ENCODE measurements at regions not wholly inside any gene's neighbourhood (a gene's known extent, or its start where the extent isn't known, plus 50 kb on each side); places are given as distances from the start of the nearest gene placed in this dataset.

- no peak for DNase-seq
Measured at GRCh38 chr7:131094685-131095084, 233.0 kb upstream of the MKLN1 start.

DNA sequence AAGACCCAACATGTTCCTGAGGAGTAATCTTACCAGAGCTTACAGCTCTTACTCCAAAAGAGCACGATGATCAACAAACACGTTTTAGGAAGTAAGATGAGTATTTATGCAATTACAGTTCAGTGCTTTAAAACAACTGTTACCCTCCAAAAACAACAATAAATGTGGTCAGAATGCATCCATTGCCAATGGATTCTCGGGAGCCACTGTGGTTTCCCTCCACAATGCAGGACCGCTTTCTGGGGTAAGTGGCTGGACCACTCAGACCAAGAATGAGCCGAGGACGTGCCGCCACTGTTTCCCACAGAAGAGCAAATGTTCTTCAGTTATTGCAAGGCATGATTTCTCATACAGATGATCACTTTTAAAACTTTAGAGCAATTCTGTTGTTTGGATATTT is 232.3 kb upstream of the MKLN1 start:
- no peak for DNase-seq

DNA sequence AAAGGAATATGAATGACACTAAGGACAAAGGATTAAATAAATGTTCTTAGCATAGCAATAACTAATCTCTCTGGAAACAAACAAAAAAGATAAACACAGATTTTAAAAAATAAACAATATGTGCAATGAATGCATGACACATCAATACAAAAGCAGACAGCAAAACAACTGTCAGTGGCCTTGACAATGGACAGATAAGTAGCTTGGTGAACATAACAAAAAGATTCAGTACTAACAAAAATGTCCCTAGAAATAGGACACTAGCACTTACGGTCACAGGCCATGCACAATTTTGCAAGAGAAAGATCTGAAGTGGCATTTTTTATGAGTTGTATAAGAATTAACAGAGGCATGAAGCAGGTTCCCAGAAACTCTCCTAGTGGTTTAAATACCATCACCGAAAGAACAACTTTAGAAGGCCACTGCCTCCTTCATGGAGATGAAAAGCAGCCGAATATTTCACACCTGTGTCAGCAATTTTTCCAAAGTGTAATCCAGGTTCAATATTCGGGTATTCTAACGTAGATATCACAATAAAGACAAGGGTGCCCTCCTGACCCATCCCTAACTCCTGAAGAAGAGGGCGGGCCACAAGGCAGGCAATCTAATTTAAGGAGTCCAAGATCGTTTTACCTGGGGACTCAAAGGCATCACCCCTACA is 231.3 kb upstream of the MKLN1 start:
- no peak for DNase-seq

DNA sequence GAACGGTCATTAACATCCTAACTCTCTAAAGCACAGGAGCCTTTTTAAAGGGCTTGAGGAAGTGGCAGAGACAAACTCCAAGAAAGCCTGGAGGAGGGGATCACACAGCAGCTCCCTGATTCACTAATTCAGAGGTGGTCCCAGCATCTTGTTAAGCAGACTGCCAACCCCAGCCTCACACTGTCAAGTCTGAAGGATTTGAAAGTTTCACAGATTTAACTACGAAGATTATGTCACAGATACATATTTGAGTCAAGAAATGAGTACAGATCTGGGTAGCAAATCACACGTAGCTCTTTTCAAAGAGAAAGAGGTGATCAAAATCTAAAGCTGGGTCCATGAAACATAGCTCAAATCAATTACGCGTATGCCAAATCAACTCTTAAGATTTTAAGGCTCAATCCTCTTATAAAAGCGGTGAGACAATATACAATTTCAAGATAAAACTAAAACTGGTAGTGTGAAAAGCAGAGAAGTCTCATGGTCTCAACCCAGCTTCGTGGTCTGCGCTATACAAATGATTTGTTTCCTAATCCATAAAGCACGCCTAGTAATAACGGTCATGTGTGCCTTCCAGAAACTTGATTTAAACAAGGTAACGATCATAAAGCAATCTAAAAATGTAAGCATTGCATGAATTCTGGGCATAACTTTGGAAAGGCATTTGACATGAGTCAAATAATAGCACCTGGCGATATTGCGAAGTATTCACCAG is 229.9 kb upstream of the MKLN1 start:
- DNase-seq, result no peak

GRCh38 chr7:131098527-131098926 is 229.1 kb upstream of the MKLN1 start:
- DNase-seq, result no peak

DNA sequence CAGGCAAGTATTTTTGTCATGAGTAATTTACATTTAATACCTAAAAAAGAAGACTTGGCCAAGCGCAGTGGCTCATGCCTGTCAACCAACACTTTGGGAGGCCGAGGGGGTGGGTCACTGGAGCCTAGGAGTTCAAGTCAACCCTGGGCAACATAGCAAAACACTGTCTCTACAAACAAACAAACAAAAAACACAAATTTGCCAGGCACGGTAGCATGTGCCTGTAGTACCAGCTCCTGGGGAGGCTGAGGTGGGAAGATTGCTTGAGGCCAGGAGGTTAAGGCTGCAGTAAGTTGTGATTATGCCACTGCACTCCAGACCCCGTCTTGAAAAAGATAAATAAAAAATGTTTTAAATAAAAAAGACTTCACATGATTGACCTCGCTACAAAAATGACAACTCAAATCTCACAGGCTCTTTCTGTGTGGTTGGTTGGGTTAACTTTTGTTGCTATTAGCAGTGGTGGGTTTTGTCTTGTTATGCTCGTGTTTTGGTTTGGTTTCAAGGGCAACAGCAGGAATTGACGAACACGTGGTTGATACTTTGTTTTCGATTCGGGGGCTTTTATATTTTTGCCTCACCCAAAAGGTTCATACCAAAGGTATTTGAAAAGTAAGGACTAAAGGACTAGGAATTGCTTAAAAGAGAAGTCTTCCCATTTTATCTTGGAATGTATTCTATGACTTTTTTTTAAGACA is 227.2 kb upstream of the MKLN1 start:
- DNase-seq, result no peak

- DNase-seq, result no peak
Measured at GRCh38 chr7:131103997-131104396, 223.7 kb upstream of the MKLN1 start.

DNA sequence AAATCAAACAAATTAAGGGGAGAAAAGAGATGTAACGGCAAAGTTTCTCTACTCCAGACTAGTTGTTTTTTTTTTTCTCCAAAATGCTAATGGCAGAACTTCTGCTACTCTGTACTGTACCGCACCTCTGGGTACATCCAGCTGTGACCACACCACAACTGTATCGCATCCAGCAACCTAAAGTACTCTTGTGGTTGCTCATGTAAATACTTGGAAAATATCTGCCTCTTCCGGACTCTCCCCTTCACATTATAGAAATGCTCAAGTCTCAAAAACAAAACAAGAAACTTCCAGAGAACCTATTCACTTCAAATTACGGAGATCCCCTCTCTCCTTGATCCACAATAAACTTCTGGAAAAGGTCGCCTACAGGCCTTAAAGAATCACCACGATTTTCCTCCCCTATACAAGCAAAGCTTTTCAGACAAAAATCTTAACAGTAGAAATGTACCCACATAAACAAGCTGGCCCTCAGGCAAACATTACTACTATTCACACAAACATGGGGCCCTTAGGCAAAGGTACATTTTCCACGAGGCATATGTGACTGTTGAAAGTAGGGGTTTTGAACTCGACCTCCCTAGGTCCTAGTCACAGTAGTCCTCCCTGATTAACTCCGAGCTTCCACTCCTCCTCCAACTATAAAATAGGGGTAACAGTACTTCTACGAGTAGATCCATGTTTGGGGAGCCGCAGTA is 222.9 kb upstream of the MKLN1 start:
- no peak for DNase-seq

DNA sequence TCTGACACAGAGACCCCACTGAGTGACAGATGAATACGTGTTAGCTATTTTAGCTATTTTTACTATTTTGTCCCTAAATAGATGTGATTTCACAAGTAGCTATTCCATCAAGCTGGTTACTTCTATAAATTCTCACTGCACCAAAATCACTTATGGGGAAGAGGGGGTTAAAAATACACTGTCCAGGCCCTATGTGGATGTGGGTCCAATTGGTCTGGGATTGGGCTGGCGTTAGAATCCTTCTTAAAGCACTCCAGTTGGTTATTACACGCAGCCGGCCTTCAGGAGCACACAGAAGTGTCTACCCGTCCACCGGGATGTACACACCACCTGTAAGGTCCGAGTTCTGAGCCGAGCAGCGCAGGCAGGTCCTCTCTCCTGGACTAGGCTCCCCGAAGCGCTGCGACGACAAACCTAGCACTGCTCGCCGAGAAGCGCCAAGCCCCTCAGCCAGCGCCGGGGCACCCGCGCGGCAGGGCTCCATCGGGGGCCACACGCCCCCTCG is 222.3 kb upstream of the MKLN1 start:
- peak in 1 of 2 experiments; percentile 45 for DNase-seq

DNA sequence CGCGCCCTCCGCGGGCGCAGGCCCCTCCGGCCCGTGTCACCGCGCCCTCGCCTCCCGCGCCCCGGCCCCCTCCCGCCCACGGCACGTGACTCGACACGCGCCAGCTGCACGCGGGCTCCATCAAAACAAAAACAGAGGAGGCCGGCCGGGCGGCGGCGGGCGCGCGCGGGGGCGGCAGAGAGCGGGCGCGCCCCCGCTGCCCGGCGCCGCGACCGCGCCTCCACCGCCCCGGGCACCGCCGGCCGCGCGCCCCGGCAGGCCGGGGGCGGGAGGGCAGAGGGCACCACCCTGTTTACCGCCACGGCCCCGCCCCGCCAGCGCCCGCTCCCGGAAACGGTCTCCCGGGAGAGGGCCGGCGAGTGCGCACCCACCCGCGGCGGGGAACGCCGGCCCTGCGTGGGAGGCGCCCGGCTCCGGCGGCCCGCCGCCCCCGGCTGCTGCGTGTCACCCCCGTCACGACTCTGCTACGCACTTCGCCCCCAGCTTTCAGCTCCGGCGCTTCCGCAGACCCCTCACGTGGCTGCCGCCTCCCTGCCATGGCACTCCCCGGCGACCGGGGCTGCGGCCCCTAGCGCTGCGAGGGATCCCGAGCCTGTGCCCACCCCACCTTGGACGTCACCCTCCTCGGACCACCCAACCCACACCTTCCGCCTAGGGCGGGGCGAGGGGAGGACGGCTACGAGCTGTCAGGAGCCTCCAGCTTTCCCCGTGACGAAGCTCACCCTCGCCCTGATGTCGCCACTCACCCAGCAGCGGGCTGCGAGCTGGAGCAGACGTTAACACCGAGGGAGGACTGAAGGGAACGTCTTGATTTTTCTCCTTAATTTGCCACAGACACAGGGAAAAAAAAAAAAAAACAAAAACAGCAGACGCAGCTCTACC is 221.6 kb upstream of the MKLN1 start:
- DNase-seq, result peak; percentile 42 to 73

DNA sequence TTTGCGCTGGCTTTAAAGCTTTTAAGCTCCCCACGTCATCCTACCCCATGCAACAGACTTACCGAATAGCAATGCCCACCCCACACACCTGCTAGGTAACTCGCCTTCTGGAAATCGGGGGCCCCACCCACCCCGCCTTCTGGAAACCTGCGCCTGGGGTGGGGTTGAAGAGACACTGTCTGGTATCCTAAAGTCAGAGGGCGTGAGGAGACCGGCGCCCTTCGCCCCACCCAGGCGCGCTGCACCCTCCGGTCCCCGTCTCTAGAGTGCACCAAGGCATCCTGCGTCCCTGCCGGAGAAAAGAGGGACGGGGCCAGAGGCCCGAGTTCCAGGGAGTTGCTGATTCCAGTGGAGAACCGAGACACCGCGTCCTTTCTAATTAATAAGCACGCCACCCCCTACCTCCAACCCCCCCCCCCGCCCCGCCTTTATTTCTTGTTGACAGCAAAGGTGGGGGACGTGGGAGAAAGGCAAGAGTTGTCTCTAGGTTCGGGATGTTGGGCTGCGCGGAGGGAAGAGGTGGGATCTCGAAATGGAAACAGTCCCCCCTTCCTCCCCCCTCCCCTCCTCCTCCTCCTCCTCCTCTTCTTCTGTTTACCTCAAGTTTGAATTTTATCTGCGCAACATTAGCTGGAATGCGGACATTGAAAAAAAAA is 220.9 kb upstream of the MKLN1 start:
- DNase-seq, result peak; percentile 20 to 60

- DNase-seq, result peak; percentile 48 to 71
Measured at GRCh38 chr7:131107337-131108211, 220.1 kb upstream of the MKLN1 start.

GRCh38 chr7:131108212-131108940 is 219.3 kb upstream of the MKLN1 start:
- no peak for DNase-seq

DNA sequence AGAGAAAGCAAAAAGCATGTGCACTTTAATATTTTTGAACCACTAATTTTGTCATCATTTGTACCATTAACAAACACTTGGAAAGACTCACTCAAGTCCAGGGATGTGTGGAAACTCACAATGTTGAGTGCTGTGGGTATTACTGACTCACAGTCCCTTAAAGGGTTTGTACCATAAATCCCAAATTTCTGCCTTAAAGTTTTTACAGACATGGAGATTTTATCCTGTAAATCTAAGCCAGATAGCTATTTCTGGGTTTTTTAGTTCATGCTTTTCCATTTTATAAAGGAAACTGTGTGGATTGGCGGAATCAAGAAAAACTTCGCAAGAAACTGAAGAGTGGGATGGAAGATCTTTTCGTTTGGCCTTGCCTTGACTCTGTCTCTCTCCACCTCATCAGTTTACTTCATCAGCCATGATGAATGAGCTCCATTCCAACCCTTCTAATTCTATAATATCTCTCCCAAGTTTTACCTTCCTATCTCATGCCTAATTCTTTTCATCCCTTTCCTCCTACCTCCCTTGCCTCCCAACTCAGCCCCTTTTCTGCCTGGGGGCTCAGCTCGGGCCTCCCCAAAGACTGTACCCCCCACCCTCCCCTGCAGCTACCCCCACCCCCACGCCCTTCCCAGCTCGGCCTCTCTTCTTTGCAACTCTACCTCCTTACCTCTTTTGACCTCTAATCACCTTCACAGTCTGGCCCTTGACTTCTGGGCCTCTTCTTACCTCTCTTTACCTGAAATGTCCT is 218.5 kb upstream of the MKLN1 start:
- DNase-seq, result no peak

DNA sequence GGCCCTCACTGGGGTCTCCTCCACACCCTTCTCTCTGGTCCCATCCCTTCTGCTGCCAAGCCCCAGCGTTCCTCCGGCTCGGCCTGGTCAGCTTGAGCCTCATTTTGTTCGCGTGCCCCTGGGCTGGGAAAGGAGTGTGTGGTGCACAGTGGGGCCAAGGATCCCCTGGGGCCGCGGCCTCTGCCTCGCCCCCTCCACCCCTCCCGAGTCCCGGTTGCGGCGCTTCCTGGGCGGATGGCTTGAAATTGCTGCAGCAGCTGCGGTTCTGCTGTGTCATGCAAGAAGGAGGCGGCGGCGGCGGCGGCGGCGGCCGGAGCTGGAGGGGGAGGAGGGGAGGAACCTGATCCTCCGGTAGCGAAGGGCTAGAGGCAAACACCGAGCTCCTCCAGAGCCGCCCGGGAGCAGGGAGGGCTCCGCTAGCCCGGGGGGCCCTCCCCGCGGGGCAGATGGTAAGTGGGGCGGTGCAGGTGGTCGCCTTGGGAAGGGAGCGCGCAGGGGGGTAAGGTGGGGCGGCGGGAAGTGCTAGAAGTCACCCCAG is 217.8 kb upstream of the MKLN1 start:
- peak; percentile 76 to 80 for DNase-seq

- peak; percentile 25 to 38 for DNase-seq
Measured at GRCh38 chr7:131110297-131111080, 217.2 kb upstream of the MKLN1 start.

DNA sequence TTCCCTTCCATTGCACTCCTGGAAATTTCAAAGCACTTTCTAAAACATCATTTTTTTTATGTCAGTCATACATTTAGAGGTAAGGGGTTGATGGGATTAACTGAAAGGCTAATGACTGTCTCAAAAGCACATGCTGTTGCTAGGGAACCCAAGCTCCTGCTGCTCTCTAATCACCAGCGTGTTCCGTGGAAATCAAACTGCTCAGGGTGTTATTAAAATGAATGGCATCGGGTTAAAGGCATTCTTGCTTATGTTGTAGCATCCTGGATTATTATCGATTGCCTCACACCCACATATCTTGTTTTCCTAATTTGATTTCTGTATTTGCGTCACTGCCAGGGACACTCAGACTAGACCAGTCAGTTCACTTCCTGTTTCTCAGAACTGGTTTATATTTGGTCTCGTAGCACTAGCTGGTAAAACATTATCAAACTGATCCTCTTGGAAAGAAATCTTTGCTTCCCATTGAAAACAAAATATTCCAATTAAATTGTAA is 216.5 kb upstream of the MKLN1 start:
- peak in 1 of 2 experiments; percentile 74 for DNase-seq

- DNase-seq, result no peak
Measured at GRCh38 chr7:131111792-131112191, 215.9 kb upstream of the MKLN1 start.

Measured in NCI-H2081 (cell line).